ENCODE measurements at regions not wholly inside any gene's neighbourhood (a gene's known extent, or its start where the extent isn't known, plus 50 kb on each side); places are given as distances from the start of the nearest gene placed in this dataset.

- Histone ChIP-seq H3K4me3 (ENCODE audit: low read length) (no peak overlapping the region), H3K27me3 (ENCODE audit: control insufficient read depth, insufficient read depth, low read length) (no peaks in the 10 kb centered on the region), H3K9me3 (ENCODE audit: control insufficient read depth, low read depth, low read length) (no peaks in the 10 kb centered on the region), H3K4me1 (ENCODE audit: control insufficient read depth, insufficient read depth, low read length) (peaks cover 7% of the 10 kb centered on the region), H3K27ac (ENCODE audit: low read length) (no peak overlapping the region), H3K36me3 (ENCODE audit: control insufficient read depth, insufficient read depth, low read length) (no peaks in the 10 kb centered on the region)
- 100% methylated on average over 1 of the region's 2 CpGs for WGBS (ENCODE audit: insufficient coverage, low lambda C conversion rate)
- no peak for DNase-seq
Measured at GRCh38 chr6:80465513-80465912, 359.0 kb downstream of the BCKDHB start.

GRCh38 chr6:80464901-80465300 is 358.4 kb downstream of the BCKDHB start:
- DNase-seq = no peak
- H3K27ac ChIP-seq (ENCODE audit: low read length) = no peak overlapping the region
- peaks cover 7% of the 10 kb centered on the region for H3K4me1 ChIP-seq (ENCODE audit: control insufficient read depth, insufficient read depth, low read length)
- H3K36me3 ChIP-seq (ENCODE audit: control insufficient read depth, insufficient read depth, low read length) = no peaks in the 10 kb centered on the region
- H3K4me3 ChIP-seq (ENCODE audit: low read length) = no peak overlapping the region
- H3K9me3 ChIP-seq (ENCODE audit: control insufficient read depth, low read depth, low read length) = no peaks in the 10 kb centered on the region
- H3K27me3 ChIP-seq (ENCODE audit: control insufficient read depth, insufficient read depth, low read length) = no peaks in the 10 kb centered on the region

- peaks cover 2% of the 10 kb centered on the region for H3K4me1 ChIP-seq (ENCODE audit: control insufficient read depth, insufficient read depth, low read length)
Measured at GRCh38 chr6:80463197-80463596, 356.7 kb downstream of the BCKDHB start.

GRCh38 chr6:80460257-80460865 is 353.9 kb downstream of the BCKDHB start:
- Histone ChIP-seq H3K36me3 (ENCODE audit: control insufficient read depth, insufficient read depth, low read length) (no peaks in the 10 kb centered on the region), H3K4me1 (ENCODE audit: control insufficient read depth, insufficient read depth, low read length) (no peaks in the 10 kb centered on the region), H3K4me3 (ENCODE audit: low read length) (no peak overlapping the region), H3K9me3 (ENCODE audit: control insufficient read depth, low read depth, low read length) (no peaks in the 10 kb centered on the region), H3K27me3 (ENCODE audit: control insufficient read depth, insufficient read depth, low read length) (no peaks in the 10 kb centered on the region), H3K27ac (ENCODE audit: low read length) (no peak overlapping the region)
- WGBS (ENCODE audit: insufficient coverage, low lambda C conversion rate) = 36% methylated on average over 1 of the region's 1 CpG
- no peak for DNase-seq

More at GRCh38 chr6:80463197-80463596, 356.7 kb downstream of the BCKDHB start:
- H3K9me3 ChIP-seq (ENCODE audit: control insufficient read depth, low read depth, low read length) = no peaks in the 10 kb centered on the region
- H3K27me3 ChIP-seq (ENCODE audit: control insufficient read depth, insufficient read depth, low read length) = no peaks in the 10 kb centered on the region
- no peak overlapping the region for H3K27ac ChIP-seq (ENCODE audit: low read length)
- no peaks in the 10 kb centered on the region for H3K36me3 ChIP-seq (ENCODE audit: control insufficient read depth, insufficient read depth, low read length)
- no peak overlapping the region for H3K4me3 ChIP-seq (ENCODE audit: low read length)
- DNase-seq = no peak

GRCh38 chr6:80457439-80457933 is 351.0 kb downstream of the BCKDHB start:
- no peaks in the 10 kb centered on the region for H3K36me3 ChIP-seq (ENCODE audit: control insufficient read depth, insufficient read depth, low read length)
- no peak overlapping the region for H3K4me3 ChIP-seq (ENCODE audit: low read length)
- DNase-seq = no peak
- no peak overlapping the region for H3K27ac ChIP-seq (ENCODE audit: low read length)
- H3K27me3 ChIP-seq (ENCODE audit: control insufficient read depth, insufficient read depth, low read length) = no peaks in the 10 kb centered on the region
- no peaks in the 10 kb centered on the region for H3K4me1 ChIP-seq (ENCODE audit: control insufficient read depth, insufficient read depth, low read length)
- WGBS (ENCODE audit: insufficient coverage, low lambda C conversion rate) = no CpG with 5 or more reads among the region's 3 CpGs
- no peaks in the 10 kb centered on the region for H3K9me3 ChIP-seq (ENCODE audit: control insufficient read depth, low read depth, low read length)

- H3K9me3 ChIP-seq (ENCODE audit: control insufficient read depth, low read depth, low read length) = no peaks in the 10 kb centered on the region
- no peak overlapping the region for H3K4me3 ChIP-seq (ENCODE audit: low read length)
- no peak for DNase-seq
- H3K36me3 ChIP-seq (ENCODE audit: control insufficient read depth, insufficient read depth, low read length) = no peaks in the 10 kb centered on the region
- H3K4me1 ChIP-seq (ENCODE audit: control insufficient read depth, insufficient read depth, low read length) = no peaks in the 10 kb centered on the region
- no CpG with 5 or more reads among the region's 3 CpGs for WGBS (ENCODE audit: insufficient coverage, low lambda C conversion rate)
- H3K27me3 ChIP-seq (ENCODE audit: control insufficient read depth, insufficient read depth, low read length) = no peaks in the 10 kb centered on the region
- no peak overlapping the region for H3K27ac ChIP-seq (ENCODE audit: low read length)
Measured at GRCh38 chr6:80456724-80457438, 350.4 kb downstream of the BCKDHB start.

- H3K4me1 ChIP-seq (ENCODE audit: control insufficient read depth, insufficient read depth, low read length) = no peaks in the 10 kb centered on the region
- H3K27ac ChIP-seq (ENCODE audit: low read length) = no peak overlapping the region
- no peak for DNase-seq
- no peaks in the 10 kb centered on the region for H3K9me3 ChIP-seq (ENCODE audit: control insufficient read depth, low read depth, low read length)
- H3K36me3 ChIP-seq (ENCODE audit: control insufficient read depth, insufficient read depth, low read length) = no peaks in the 10 kb centered on the region
- WGBS (ENCODE audit: insufficient coverage, low lambda C conversion rate) = 74% methylated on average over 3 of the region's 4 CpGs
- no peak overlapping the region for H3K4me3 ChIP-seq (ENCODE audit: low read length)
- no peaks in the 10 kb centered on the region for H3K27me3 ChIP-seq (ENCODE audit: control insufficient read depth, insufficient read depth, low read length)
Measured at GRCh38 chr6:80454661-80455365, 348.3 kb downstream of the BCKDHB start.

GRCh38 chr6:80454197-80454596 is 347.7 kb downstream of the BCKDHB start:
- Histone ChIP-seq H3K27ac (ENCODE audit: low read length) (no peak overlapping the region), H3K36me3 (ENCODE audit: control insufficient read depth, insufficient read depth, low read length) (no peaks in the 10 kb centered on the region), H3K4me3 (ENCODE audit: low read length) (no peak overlapping the region), H3K4me1 (ENCODE audit: control insufficient read depth, insufficient read depth, low read length) (no peaks in the 10 kb centered on the region), H3K27me3 (ENCODE audit: control insufficient read depth, insufficient read depth, low read length) (no peaks in the 10 kb centered on the region), H3K9me3 (ENCODE audit: control insufficient read depth, low read depth, low read length) (no peaks in the 10 kb centered on the region)
- no CpG with 5 or more reads among the region's 1 CpG for WGBS (ENCODE audit: insufficient coverage, low lambda C conversion rate)
- DNase-seq = no peak

GRCh38 chr6:80449726-80450125 is 343.3 kb downstream of the BCKDHB start:
- H3K4me1 ChIP-seq (ENCODE audit: control insufficient read depth, insufficient read depth, low read length) = no peaks in the 10 kb centered on the region
- DNase-seq = no peak
- no peak overlapping the region for H3K27ac ChIP-seq (ENCODE audit: low read length)
- H3K9me3 ChIP-seq (ENCODE audit: control insufficient read depth, low read depth, low read length) = no peaks in the 10 kb centered on the region
- no peak overlapping the region for H3K4me3 ChIP-seq (ENCODE audit: low read length)
- no peaks in the 10 kb centered on the region for H3K27me3 ChIP-seq (ENCODE audit: control insufficient read depth, insufficient read depth, low read length)
- 83% methylated on average over 1 of the region's 1 CpG for WGBS (ENCODE audit: insufficient coverage, low lambda C conversion rate)
- no peaks in the 10 kb centered on the region for H3K36me3 ChIP-seq (ENCODE audit: control insufficient read depth, insufficient read depth, low read length)

GRCh38 chr6:80446454-80447045 is 340.1 kb downstream of the BCKDHB start:
- no peaks in the 10 kb centered on the region for H3K36me3 ChIP-seq (ENCODE audit: control insufficient read depth, insufficient read depth, low read length)
- no peak for DNase-seq
- peaks cover 2% of the 10 kb centered on the region for H3K4me1 ChIP-seq (ENCODE audit: control insufficient read depth, insufficient read depth, low read length)
- H3K9me3 ChIP-seq (ENCODE audit: control insufficient read depth, low read depth, low read length) = no peaks in the 10 kb centered on the region
- peak overlapping the region; percentile 18 for H3K27ac ChIP-seq (ENCODE audit: low read length)
- H3K4me3 ChIP-seq (ENCODE audit: low read length) = no peak overlapping the region
- WGBS (ENCODE audit: insufficient coverage, low lambda C conversion rate) = 100% methylated on average over 3 of the region's 5 CpGs
- H3K27me3 ChIP-seq (ENCODE audit: control insufficient read depth, insufficient read depth, low read length) = no peaks in the 10 kb centered on the region
